K562 (cell line): ENCODE measurements at regions not wholly inside any gene's neighbourhood (a gene's known extent, or its start where the extent isn't known, plus 50 kb on each side); places are given as distances from the start of the nearest gene placed in this dataset.

Experiments used
- ATAC-seq: fragments of 200-7000 bp; cut with Tn5 transposase; 3 replicates; pipeline ENCODE4 v1.9.1; 2020; ENCODE audit warnings: moderate library complexity
- BruUV-seq: library from RNA; stranded (reverse); fragments of 400-500 nt; replicated peaks from 2 replicates; lab custom pipeline; 2021; lab: Mats Ljungman, UMichigan
- CTCF ChIA-PET: fragments of 300-600 bp; formaldehyde crosslinking; extraction: SDS; loops from one replicate; lab custom pipeline; 2021; ENCODE audit warnings: low intra/inter-chr PET ratio; lab: Yijun Ruan, JAX
- POLR2A ChIA-PET: fragments of 300-600, 350-650 bp; sonication (Branson Sonifier 250); formaldehyde crosslinking; extraction: SDS; loops from one replicate; lab custom pipeline; 2021; ENCODE audit warnings: antibody characterized with exemption, inconsistent platforms; lab: Yijun Ruan, JAX
- DNase-seq, 4 experiments: peaks; one replicate each; pipeline versions ENCODE4 v3.0.0 to v3.0.0-alpha.2; 2011 to 2018; ENCODE audit warnings: low spot score in 3 of 4, mixed read lengths in 3 of 4; ENCODE audit errors: extremely low read depth in 1 of 4
- FAIRE-seq: peaks from 2 replicates; lab custom pipeline; 2011; peaks lifted over from hg19 to GRCh38; lab: Jason Lieb, UNC
- H2AFZ ChIP-seq: 2 replicates; pipeline ENCODE4 v1.6.0; 2011; ENCODE audit warnings: low read depth, low read length, control low read depth, inconsistent platforms
- H3K27ac ChIP-seq: fragments of 200-600 bp; 3 replicates; pipeline ENCODE4 v1.8.0; 2011; ENCODE audit warnings: low read depth, mild to moderate bottlenecking, control low read depth, inconsistent platforms, low read length, moderate library complexity, mixed read lengths; ENCODE audit errors: extremely low read depth
- H3K27me3 ChIP-seq, 2 experiments: fragments of 300-600 bp in 1 of 2; 2 replicates in 1 of 2; 3 replicates in 1 of 2; pipeline versions ENCODE4 v1.6.0 to v1.8.0; 2011; ENCODE audit warnings: inconsistent platforms in 2 of 2, low read length in 2 of 2, mild to moderate bottlenecking in 1 of 2, mixed read lengths in 1 of 2, moderate library complexity in 1 of 2; ENCODE audit not compliant: control insufficient read depth in 2 of 2, insufficient read depth in 2 of 2
- H3K36me3 ChIP-seq: fragments of 300-600 bp; 3 replicates; pipeline ENCODE4 v1.8.0; 2011; ENCODE audit warnings: mild to moderate bottlenecking, low read length, inconsistent platforms; ENCODE audit not compliant: control insufficient read depth, insufficient read depth
- H3K4me1 ChIP-seq, 2 experiments: fragments of 200-600 bp in 1 of 2; replicated peaks in 1 of 2; 2 replicates in 1 of 2; 3 replicates in 1 of 2; pipeline versions ENCODE4 v1.5.1 to v1.8.0; 2011; ENCODE audit warnings: inconsistent platforms in 2 of 2, low read length in 2 of 2, mild to moderate bottlenecking in 1 of 2, mixed read lengths in 1 of 2, moderate library complexity in 1 of 2; ENCODE audit not compliant: control insufficient read depth in 2 of 2, insufficient read depth in 2 of 2
- H3K4me2 ChIP-seq: 2 replicates; pipeline ENCODE4 v1.6.1; 2011; ENCODE audit warnings: low read length, control low read depth, inconsistent platforms, mixed read lengths; ENCODE audit not compliant: insufficient read depth
- H3K4me3 ChIP-seq: fragments of 200-600 bp; sonication (generic), shearing (Covaris generic); 2 replicates; pipeline ENCODE4 v1.5.1; 2016; ENCODE audit warnings: control low read depth, inconsistent platforms
- H3K79me2 ChIP-seq: fragments of 200-600 bp; 3 replicates; pipeline ENCODE4 v1.8.0; 2011; ENCODE audit warnings: low read length, inconsistent platforms; ENCODE audit not compliant: control insufficient read depth, insufficient read depth
- H3K9ac ChIP-seq, 2 experiments: 2 replicates each; pipeline versions ENCODE4 v1.6.0 to v1.6.1; 2011; ENCODE audit warnings: low read depth in 2 of 2, low read length in 2 of 2, control low read depth in 1 of 2, inconsistent platforms in 1 of 2, mild to moderate bottlenecking in 1 of 2, mixed read lengths in 1 of 2; ENCODE audit not compliant: insufficient read depth in 1 of 2
- H3K9me1 ChIP-seq: one replicate; pipeline ENCODE4 v1.6.0; 2011; ENCODE audit warnings: inconsistent platforms, mild to moderate bottlenecking, low read length, moderate library complexity; ENCODE audit not compliant: control insufficient read depth, insufficient read depth
- H3K9me3 ChIP-seq: replicated peaks from 2 replicates; pipeline ENCODE4 v1.5.1; 2011; ENCODE audit warnings: low read depth, low read length, inconsistent platforms; ENCODE audit not compliant: control insufficient read depth, insufficient read depth
- H4K20me1 ChIP-seq: replicated peaks from 2 replicates; pipeline ENCODE4 v1.6.1; 2011; ENCODE audit warnings: low read length, inconsistent platforms, mixed read lengths; ENCODE audit not compliant: control insufficient read depth, insufficient read depth
- EHMT2 ChIP-seq: fragments of 450-650 bp; IDR thresholded peaks from 2 replicates; pipeline ENCODE4 v1.6.1; 2018; ENCODE audit warnings: antibody characterized with exemption
- ETV6 ChIP-seq, 3 experiments: fragments of 150-350 bp in 1 of 3; sonication (generic) in 1 of 3; formaldehyde crosslinking in 1 of 3; IDR thresholded peaks; 2 replicates each; pipeline versions ENCODE4 v1.6.1 to v1.8.0; 2014 to 2022; ENCODE audit warnings: borderline replicate concordance in 2 of 3, low read depth in 2 of 3, antibody characterized with exemption in 1 of 3, low read length in 1 of 3, mild to moderate bottlenecking in 1 of 3, missing genetic modification reagents in 1 of 3
- RNF2 ChIP-seq: sonication (generic); IDR thresholded peaks from 2 replicates; pipeline ENCODE4 v1.6.1; 2016
- SRF ChIP-seq, 2 experiments: fragments of 250-450, 450-650 bp in 1 of 2; sonication (Bioruptor Pico) in 1 of 2; sonication (generic) in 1 of 2; formaldehyde crosslinking; IDR thresholded peaks; 2 replicates each; pipeline versions ENCODE4 v1.5.0 to v1.5.1; 2020 to 2022; ENCODE audit warnings: mild to moderate bottlenecking in 1 of 2, missing genetic modification reagents in 1 of 2
- ZC3H4 ChIP-seq: sonication (generic); formaldehyde crosslinking; IDR thresholded peaks from 2 replicates; pipeline ENCODE4 v1.9.0; 2021; ENCODE audit warnings: missing genetic modification reagents, borderline replicate concordance
- WGBS: fragments of 100-300 bp; shearing (Covaris generic); methylation state at CpG from one replicate; pipeline ENCODE4 v1.1.6; 2016; ENCODE audit warnings: low coverage, mixed read lengths; ENCODE audit not compliant: insufficient coverage; ENCODE audit errors: missing lambda C conversion rate; 5-methylcytosine and 5-hydroxymethylcytosine counted together
- in situ Hi-C: fragments of 300-500 bp; cut with MboI; formaldehyde crosslinking; loops from 4 replicates; pipeline ENCODE4 v1.15.0; 2018; ENCODE audit warnings: inconsistent platforms, mixed read lengths
- intact Hi-C: fragments of 100-400 bp; cut with micrococcal nuclease; formaldehyde crosslinking; loops from 2 replicates; pipeline ENCODE4 v1.14.2; 2022
- TF ChIP-seq, protein P1 (sequence below): fragments of 250-450 bp; sonication (Bioruptor Pico); IDR thresholded peaks from 2 replicates; pipeline ENCODE4 v1.8.0; 2021; ENCODE audit warnings: mild to moderate bottlenecking, moderate library complexity
- TF ChIP-seq, protein P2 (sequence below): fragments of 450-650 bp; formaldehyde crosslinking; IDR thresholded peaks from 2 replicates; pipeline ENCODE4 v1.4.0; 2022; ENCODE audit warnings: missing genetic modification characterization

DNA sequence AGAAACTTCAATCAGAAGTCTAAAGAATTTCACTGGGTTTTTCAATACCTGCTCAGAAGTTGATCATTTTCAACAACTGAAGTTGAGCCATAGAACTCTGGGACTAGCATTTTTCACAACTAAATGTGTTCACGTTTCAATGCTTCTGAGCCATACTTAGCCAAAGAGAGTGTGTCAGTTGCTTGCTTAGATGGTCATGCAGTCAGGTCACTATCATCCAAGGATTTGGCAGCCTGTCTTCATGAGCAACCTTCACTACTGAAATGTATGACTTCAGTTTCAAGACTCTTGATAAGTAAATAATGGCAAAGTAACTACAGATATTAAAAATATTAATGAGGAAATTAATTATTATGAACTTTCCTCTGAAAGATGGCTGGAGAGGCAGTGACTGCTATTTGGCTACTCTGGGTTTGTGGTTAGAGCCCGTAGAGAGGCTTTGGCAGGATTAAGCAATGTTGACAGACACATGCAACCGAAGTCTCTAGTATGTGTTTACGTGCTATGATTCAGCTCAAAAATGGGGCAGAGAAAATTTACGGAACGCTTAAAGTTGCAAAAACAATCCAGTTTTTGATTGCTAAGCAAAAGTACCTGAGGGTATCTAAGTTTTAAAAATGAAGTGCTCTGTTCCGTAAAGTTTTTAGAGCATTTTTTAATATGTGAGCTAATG, 133.8 kb downstream of the GMNC start (continued):
- TF ChIP-seq, protein P1, sequence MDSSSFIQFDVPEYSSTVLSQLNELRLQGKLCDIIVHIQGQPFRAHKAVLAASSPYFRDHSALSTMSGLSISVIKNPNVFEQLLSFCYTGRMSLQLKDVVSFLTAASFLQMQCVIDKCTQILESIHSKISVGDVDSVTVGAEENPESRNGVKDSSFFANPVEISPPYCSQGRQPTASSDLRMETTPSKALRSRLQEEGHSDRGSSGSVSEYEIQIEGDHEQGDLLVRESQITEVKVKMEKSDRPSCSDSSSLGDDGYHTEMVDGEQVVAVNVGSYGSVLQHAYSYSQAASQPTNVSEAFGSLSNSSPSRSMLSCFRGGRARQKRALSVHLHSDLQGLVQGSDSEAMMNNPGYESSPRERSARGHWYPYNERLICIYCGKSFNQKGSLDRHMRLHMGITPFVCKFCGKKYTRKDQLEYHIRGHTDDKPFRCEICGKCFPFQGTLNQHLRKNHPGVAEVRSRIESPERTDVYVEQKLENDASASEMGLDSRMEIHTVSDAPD (CRISPR knock-in tag), result no peak
- TF ChIP-seq SRF (CRISPR knock-in tag; IDR thresholded peaks at IDR 0.05), result no peak
- TF ChIP-seq, protein P2, sequence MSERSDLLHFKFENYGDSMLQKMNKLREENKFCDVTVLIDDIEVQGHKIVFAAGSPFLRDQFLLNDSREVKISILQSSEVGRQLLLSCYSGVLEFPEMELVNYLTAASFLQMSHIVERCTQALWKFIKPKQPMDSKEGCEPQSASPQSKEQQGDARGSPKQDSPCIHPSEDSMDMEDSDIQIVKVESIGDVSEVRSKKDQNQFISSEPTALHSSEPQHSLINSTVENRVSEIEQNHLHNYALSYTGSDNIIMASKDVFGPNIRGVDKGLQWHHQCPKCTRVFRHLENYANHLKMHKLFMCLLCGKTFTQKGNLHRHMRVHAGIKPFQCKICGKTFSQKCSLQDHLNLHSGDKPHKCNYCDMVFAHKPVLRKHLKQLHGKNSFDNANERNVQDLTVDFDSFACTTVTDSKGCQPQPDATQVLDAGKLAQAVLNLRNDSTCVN, result no peak
- no peak for TF ChIP-seq ZC3H4
- no peak for TF ChIP-seq RNF2
- no peak for TF ChIP-seq ETV6 (IDR thresholded peaks at IDR 0.05; ENCODE audit: borderline replicate concordance in 1 of 2, low read depth in 2 of 2, low read length in 1 of 2)
- no peak for TF ChIP-seq ETV6 (CRISPR knock-in tag; IDR thresholded peaks at IDR 0.05; ENCODE audit: borderline replicate concordance)

DNA sequence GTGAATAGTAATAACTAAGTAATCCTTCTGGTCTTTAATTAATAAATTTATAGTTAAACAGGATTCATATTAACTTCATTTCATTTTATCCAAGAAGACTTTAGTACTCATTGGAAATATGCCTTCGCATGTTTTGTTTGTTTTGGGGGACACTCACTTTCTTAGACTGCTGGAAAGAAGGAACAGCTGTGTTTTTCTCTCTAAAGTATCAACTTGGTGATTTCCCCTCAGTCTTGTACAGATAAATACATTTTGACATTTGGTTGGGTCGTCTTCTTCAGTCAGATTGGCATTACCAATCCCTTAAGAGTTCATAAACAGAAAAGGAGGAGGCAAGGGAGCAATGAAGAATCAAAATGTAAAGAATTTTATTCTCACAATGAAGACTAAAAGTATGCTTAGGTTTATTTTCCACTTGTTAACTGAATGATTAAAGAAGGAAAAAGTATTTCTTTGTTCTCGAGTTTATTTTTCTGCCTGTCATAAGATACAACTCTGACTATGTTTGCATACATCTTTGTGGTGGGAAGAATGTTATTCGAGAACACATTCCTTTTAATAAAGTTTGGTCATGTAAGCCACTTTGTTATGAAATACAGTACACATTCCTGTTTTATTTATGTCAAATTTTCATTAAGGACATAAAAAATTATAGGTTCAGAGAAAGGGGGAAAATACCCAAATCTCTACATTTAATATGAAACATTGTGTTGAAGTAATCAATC, 140.2 kb downstream of the GMNC start:
- WGBS, result 0% methylated on average over 4 of the region's 4 CpGs
- no peaks in the 10 kb centered on the region for H3K36me3 ChIP-seq
- no peak overlapping the region for H3K4me3 ChIP-seq
- intact Hi-C loops, result no loop called here
- in situ Hi-C loops, result no loop called here
- peaks cover 1% of the 10 kb centered on the region; the same call in 1 of the 2 replicates for H3K9me3 ChIP-seq
- no peaks in the 10 kb centered on the region for H3K79me2 ChIP-seq
- no peaks in the 10 kb centered on the region for H3K27me3 ChIP-seq
- H3K4me1 ChIP-seq, result no peaks in the 10 kb centered on the region
- DNase-seq, result no peak
- no peak overlapping the region for H2AFZ ChIP-seq
- no peak overlapping the region for H3K4me2 ChIP-seq
- ChIA-PET POLR2A (no interaction called here), CTCF (no interaction called here)
- no TSS peak for BruUV-seq
- no peaks in the 10 kb centered on the region for H3K9me1 ChIP-seq
- no peak for TF ChIP-seq EHMT2
- ATAC-seq, result no peak
- H3K9ac ChIP-seq, result no peak overlapping the region
- H4K20me1 ChIP-seq, result no peaks in the 10 kb centered on the region
- no peak for FAIRE-seq
- H3K27ac ChIP-seq, result no peak overlapping the region
